IgD-negative memory B cell (primary cell): ENCODE measurements at regions not wholly inside any gene's neighbourhood (a gene's known extent, or its start where the extent isn't known, plus 50 kb on each side); places are given as distances from the start of the nearest gene placed in this dataset.
"Not testable (repeated sequence)": the region's sequence is repeated elsewhere in the genome, so short reads cannot be mapped to it uniquely, and the experiment has no call there.

ENCODE experiments used
- H3K27ac Mint-ChIP-seq, 3 donors: one replicate each; pipeline ENCODE4 v1.8.0; 2020 to 2022; ENCODE audit warnings: mild to moderate bottlenecking in 3 of 3, mixed read lengths in 3 of 3, moderate library complexity in 1 of 3
- H3K27me3 Mint-ChIP-seq: one replicate; pipeline ENCODE4 v1.8.0; 2021; ENCODE audit warnings: mixed read lengths
- H3K36me3 Mint-ChIP-seq: one replicate; pipeline ENCODE4 v1.8.0; 2020; ENCODE audit warnings: mild to moderate bottlenecking, mixed read lengths
- H3K4me1 Mint-ChIP-seq, 3 donors: one replicate each; pipeline ENCODE4 v1.8.0; 2020 to 2022; ENCODE audit warnings: mixed read lengths in 3 of 3, mild to moderate bottlenecking in 1 of 3
- H3K4me3 Mint-ChIP-seq, 4 donors: one replicate each; pipeline ENCODE4 v1.8.0; 2020 to 2022; ENCODE audit warnings: mild to moderate bottlenecking in 4 of 4, mixed read lengths in 4 of 4, moderate library complexity in 3 of 4
- H3K9me3 Mint-ChIP-seq, 3 donors: one replicate each; pipeline ENCODE4 v1.8.0; 2020 to 2021; ENCODE audit warnings: mixed read lengths in 3 of 3, mild to moderate bottlenecking in 1 of 3

- peaks cover 0 to 6% (median 2%) of the 10 kb centered on the region in 3 donors for H3K9me3 Mint-ChIP-seq
- H3K4me1 Mint-ChIP-seq = no peaks in the 10 kb centered on the region
- no peaks in the 10 kb centered on the region for H3K36me3 Mint-ChIP-seq
- peak overlapping the region in 1 of 3 donors; percentile 33 for H3K27ac Mint-ChIP-seq
- no peak overlapping the region for H3K4me3 Mint-ChIP-seq
- H3K27me3 Mint-ChIP-seq = peaks cover 2% of the 10 kb centered on the region
Observed at GRCh38 chr4:154029171-154029570, 240.3 kb upstream of the SFRP2 start.

GRCh38 chr4:154025110-154025509 is 236.2 kb upstream of the SFRP2 start:
- H3K4me3 Mint-ChIP-seq = no peak overlapping the region
- H3K27me3 Mint-ChIP-seq = peaks cover 2% of the 10 kb centered on the region
- H3K36me3 Mint-ChIP-seq = no peaks in the 10 kb centered on the region
- H3K4me1 Mint-ChIP-seq = no peaks in the 10 kb centered on the region
- H3K9me3 Mint-ChIP-seq = no peaks in the 10 kb centered on the region
- no peak overlapping the region for H3K27ac Mint-ChIP-seq

GRCh38 chr4:154024097-154024694 is 235.3 kb upstream of the SFRP2 start:
- peak overlapping the region in 1 of 3 donors; percentile 55 for H3K27ac Mint-ChIP-seq
- no peaks in the 10 kb centered on the region for H3K36me3 Mint-ChIP-seq
- H3K4me1 Mint-ChIP-seq = peaks cover 0 to 3% (median 0%) of the 10 kb centered on the region in 3 donors
- no peaks in the 10 kb centered on the region for H3K9me3 Mint-ChIP-seq
- peaks cover 2% of the 10 kb centered on the region for H3K27me3 Mint-ChIP-seq
- H3K4me3 Mint-ChIP-seq = no peak overlapping the region

GRCh38 chr4:154023671-154024070 is 234.8 kb upstream of the SFRP2 start:
- H3K4me1 Mint-ChIP-seq, H3K9me3 Mint-ChIP-seq, H3K27me3 Mint-ChIP-seq, H3K36me3 Mint-ChIP-seq, H3K4me3 Mint-ChIP-seq, H3K27ac Mint-ChIP-seq: not testable (repeated sequence)

- H3K27ac Mint-ChIP-seq = no peak overlapping the region
Observed at GRCh38 chr4:154019811-154020210, 230.9 kb upstream of the SFRP2 start.

GRCh38 chr4:154018659-154019058 is 229.8 kb upstream of the SFRP2 start:
- H3K27me3 Mint-ChIP-seq = peaks cover 1% of the 10 kb centered on the region
- H3K9me3 Mint-ChIP-seq = no peaks in the 10 kb centered on the region
- H3K4me1 Mint-ChIP-seq = peaks cover 0 to 3% (median 0%) of the 10 kb centered on the region in 3 donors
- no peak overlapping the region for H3K27ac Mint-ChIP-seq
- no peak overlapping the region for H3K4me3 Mint-ChIP-seq
- no peaks in the 10 kb centered on the region for H3K36me3 Mint-ChIP-seq

More at GRCh38 chr4:154019811-154020210, 230.9 kb upstream of the SFRP2 start:
- Mint-ChIP-seq H3K4me1 (peaks cover 0 to 3% (median 0%) of the 10 kb centered on the region in 3 donors), H3K9me3 (no peaks in the 10 kb centered on the region), H3K36me3 (no peaks in the 10 kb centered on the region), H3K27me3 (peaks cover 1% of the 10 kb centered on the region), H3K4me3 (no peak overlapping the region)

GRCh38 chr4:154015578-154015977 is 226.7 kb upstream of the SFRP2 start:
- H3K4me1 Mint-ChIP-seq = peaks cover 0 to 3% (median 0%) of the 10 kb centered on the region in 3 donors
- no peak overlapping the region for H3K27ac Mint-ChIP-seq
- peaks cover 1% of the 10 kb centered on the region for H3K27me3 Mint-ChIP-seq
- H3K4me3 Mint-ChIP-seq = no peak overlapping the region
- H3K9me3 Mint-ChIP-seq = no peaks in the 10 kb centered on the region
- no peaks in the 10 kb centered on the region for H3K36me3 Mint-ChIP-seq

GRCh38 chr4:154014407-154015321 is 225.8 kb upstream of the SFRP2 start:
- no peaks in the 10 kb centered on the region for H3K9me3 Mint-ChIP-seq
- H3K27ac Mint-ChIP-seq = no peak overlapping the region
- no peak overlapping the region for H3K4me3 Mint-ChIP-seq
- peaks cover 1% of the 10 kb centered on the region for H3K27me3 Mint-ChIP-seq
- peaks cover 0 to 2% (median 0%) of the 10 kb centered on the region in 3 donors for H3K4me1 Mint-ChIP-seq
- no peaks in the 10 kb centered on the region for H3K36me3 Mint-ChIP-seq

GRCh38 chr4:154013576-154013975 is 224.7 kb upstream of the SFRP2 start:
- Mint-ChIP-seq H3K36me3 (no peaks in the 10 kb centered on the region), H3K9me3 (no peaks in the 10 kb centered on the region)

GRCh38 chr4:154010371-154010770 is 221.5 kb upstream of the SFRP2 start:
- Mint-ChIP-seq H3K27ac (no peak overlapping the region), H3K4me1 (no peaks in the 10 kb centered on the region), H3K27me3 (no peaks in the 10 kb centered on the region), H3K9me3 (peaks cover 0 to 4% (median 2%) of the 10 kb centered on the region in 3 donors), H3K4me3 (no peak overlapping the region), H3K36me3 (no peaks in the 10 kb centered on the region)

More at GRCh38 chr4:154013576-154013975, 224.7 kb upstream of the SFRP2 start:
- no peaks in the 10 kb centered on the region for H3K4me1 Mint-ChIP-seq
- no peak overlapping the region for H3K27ac Mint-ChIP-seq
- peaks cover 1% of the 10 kb centered on the region for H3K27me3 Mint-ChIP-seq
- no peak overlapping the region for H3K4me3 Mint-ChIP-seq

- Mint-ChIP-seq H3K36me3 (no peaks in the 10 kb centered on the region), H3K9me3 (peaks cover 0 to 4% (median 2%) of the 10 kb centered on the region in 3 donors), H3K4me1 (no peaks in the 10 kb centered on the region), H3K27me3 (no peaks in the 10 kb centered on the region), H3K27ac (no peak overlapping the region), H3K4me3 (no peak overlapping the region)
Observed at GRCh38 chr4:154009788-154010187, 220.9 kb upstream of the SFRP2 start.

- Mint-ChIP-seq H3K27ac (no peak overlapping the region), H3K27me3 (no peaks in the 10 kb centered on the region), H3K36me3 (no peaks in the 10 kb centered on the region), H3K4me1 (no peaks in the 10 kb centered on the region), H3K9me3 (peaks cover 0 to 4% (median 2%) of the 10 kb centered on the region in 3 donors), H3K4me3 (no peak overlapping the region)
Observed at GRCh38 chr4:154009191-154009590, 220.3 kb upstream of the SFRP2 start.

- no peaks in the 10 kb centered on the region for H3K4me1 Mint-ChIP-seq
- H3K27me3 Mint-ChIP-seq = no peaks in the 10 kb centered on the region
Observed at GRCh38 chr4:154005171-154005520, 216.3 kb upstream of the SFRP2 start.

GRCh38 chr4:154004507-154005170 is 215.8 kb upstream of the SFRP2 start:
- no peaks in the 10 kb centered on the region for H3K4me1 Mint-ChIP-seq
- H3K27ac Mint-ChIP-seq = no peak overlapping the region
- no peak overlapping the region for H3K4me3 Mint-ChIP-seq
- no peaks in the 10 kb centered on the region for H3K36me3 Mint-ChIP-seq
- H3K27me3 Mint-ChIP-seq = no peaks in the 10 kb centered on the region
- H3K9me3 Mint-ChIP-seq = peaks cover 0 to 4% (median 2%) of the 10 kb centered on the region in 3 donors

More at GRCh38 chr4:154005171-154005520, 216.3 kb upstream of the SFRP2 start:
- peaks cover 0 to 4% (median 2%) of the 10 kb centered on the region in 3 donors for H3K9me3 Mint-ChIP-seq
- H3K27ac Mint-ChIP-seq = no peak overlapping the region
- H3K4me3 Mint-ChIP-seq = no peak overlapping the region
- H3K36me3 Mint-ChIP-seq = no peaks in the 10 kb centered on the region

GRCh38 chr4:154004016-154004415 is 215.1 kb upstream of the SFRP2 start:
- Mint-ChIP-seq H3K27me3 (no peaks in the 10 kb centered on the region), H3K36me3 (no peaks in the 10 kb centered on the region), H3K9me3 (peaks cover 0 to 4% (median 2%) of the 10 kb centered on the region in 3 donors), H3K4me1 (no peaks in the 10 kb centered on the region), H3K4me3 (no peak overlapping the region), H3K27ac (no peak overlapping the region)
